ENCODE measurements at regions not wholly inside any gene's neighbourhood (a gene's known extent, or its start where the extent isn't known, plus 50 kb on each side); places are given as distances from the start of the nearest gene placed in this dataset.

- DNase-seq, result no peak
Measured at GRCh38 chr18:25633563-25633962, 281.6 kb upstream of the ZNF521 start.

DNA sequence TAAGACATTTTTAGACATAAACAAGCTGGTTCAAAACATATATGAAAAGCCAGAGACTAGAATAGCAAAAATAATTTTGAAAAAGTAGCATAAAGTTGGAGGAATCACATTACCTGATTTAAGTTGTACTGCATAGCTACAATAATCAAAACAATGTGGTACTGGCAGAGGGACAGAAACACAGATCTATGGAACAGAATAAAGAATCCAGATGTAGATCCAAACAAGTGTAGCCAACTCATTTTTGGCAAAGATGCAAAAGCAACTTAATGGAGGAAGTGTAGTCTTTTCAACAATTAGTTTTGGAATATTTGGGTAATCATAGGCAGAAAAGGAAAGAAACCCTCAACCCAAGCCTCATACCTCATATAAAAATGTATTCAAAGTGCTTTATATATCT lies 278.7 kb upstream of the ZNF521 start:
- DNase-seq, result no peak

DNA sequence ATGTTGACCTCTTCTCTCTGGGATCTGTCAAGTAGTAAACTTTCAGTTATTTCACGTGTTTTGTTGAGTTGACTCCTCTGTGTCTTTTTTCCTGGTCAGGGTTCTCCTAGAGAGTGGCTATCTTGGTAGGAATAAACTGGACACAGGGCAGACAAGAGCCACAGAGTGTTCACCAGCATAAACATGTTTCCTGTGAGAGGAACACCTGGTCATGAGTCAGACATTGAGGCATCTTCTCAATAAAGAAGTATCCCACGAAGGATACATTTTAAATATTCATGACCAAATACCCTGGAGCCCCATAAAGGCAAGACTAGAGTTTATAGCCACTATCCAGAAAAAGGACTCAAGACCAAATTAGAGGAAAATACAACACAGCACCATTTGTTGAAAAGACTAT lies 269.7 kb upstream of the ZNF521 start:
- DNase-seq, result no peak

- no peak for DNase-seq
Measured at GRCh38 chr18:25621144-25621543, 269.2 kb upstream of the ZNF521 start.

- no peak for DNase-seq
Measured at GRCh38 chr18:25614168-25614567, 262.2 kb upstream of the ZNF521 start.

DNA sequence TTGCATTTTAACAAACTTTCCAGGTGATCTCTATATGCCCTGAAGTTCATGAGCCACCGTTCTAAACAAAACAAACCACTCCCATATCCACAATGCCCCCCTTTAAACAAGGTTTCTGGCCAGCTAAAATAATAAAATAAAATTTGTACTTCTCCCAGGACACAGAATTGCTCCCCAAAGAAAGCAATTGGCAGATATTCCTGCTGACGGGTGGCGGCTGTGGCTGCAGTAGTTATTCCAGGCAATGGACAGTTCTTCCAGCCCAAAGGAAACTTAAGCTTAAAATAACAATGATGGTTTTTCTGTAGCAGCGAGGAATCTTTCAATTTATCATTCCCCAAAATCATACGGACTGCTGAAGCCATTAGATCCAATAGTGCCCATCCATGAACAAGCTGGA lies 260.5 kb upstream of the ZNF521 start:
- DNase-seq, result no peak

- no peak for DNase-seq
Measured at GRCh38 chr18:25608091-25608490, 256.1 kb upstream of the ZNF521 start.

- DNase-seq, result no peak
Measured at GRCh38 chr18:25604894-25605597, 253.1 kb upstream of the ZNF521 start.

GRCh38 chr18:25604196-25604893 lies 252.4 kb upstream of the ZNF521 start:
- no peak for DNase-seq

DNA sequence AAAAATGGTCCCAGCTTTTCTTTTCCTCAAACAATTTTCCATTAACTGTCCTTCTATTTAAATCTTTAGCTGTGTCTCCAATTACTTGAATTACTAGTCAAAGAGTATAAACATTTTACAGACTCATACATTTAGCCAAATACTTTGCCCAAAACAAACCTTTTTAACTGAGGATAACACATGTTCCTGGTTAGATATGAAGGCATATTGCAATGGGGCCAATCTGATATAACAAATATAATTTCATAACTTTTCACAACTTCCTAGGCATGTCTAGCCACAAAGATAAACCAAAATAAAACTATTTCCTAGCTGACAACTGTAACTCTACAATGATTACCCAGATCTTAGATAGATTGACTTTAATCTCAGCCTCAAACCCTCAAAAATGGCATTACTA lies 247.5 kb upstream of the ZNF521 start:
- DNase-seq, result no peak

GRCh38 chr18:25597476-25597875 lies 245.5 kb upstream of the ZNF521 start:
- no peak for DNase-seq

GRCh38 chr18:25595274-25596060 lies 243.5 kb upstream of the ZNF521 start:
- DNase-seq, result peak in 1 of 2 donors; percentile 9

- DNase-seq, result no peak
Measured at GRCh38 chr18:25594351-25594750, 242.4 kb upstream of the ZNF521 start.

- DNase-seq, result no peak
Measured at GRCh38 chr18:25592804-25593360, 240.9 kb upstream of the ZNF521 start.

GRCh38 chr18:25590456-25590855 lies 238.5 kb upstream of the ZNF521 start:
- no peak for DNase-seq

GRCh38 chr18:25587545-25587944 lies 235.6 kb upstream of the ZNF521 start:
- no peak for DNase-seq

GRCh38 chr18:25568986-25569385 lies 217.0 kb upstream of the ZNF521 start:
- no peak for DNase-seq

DNA sequence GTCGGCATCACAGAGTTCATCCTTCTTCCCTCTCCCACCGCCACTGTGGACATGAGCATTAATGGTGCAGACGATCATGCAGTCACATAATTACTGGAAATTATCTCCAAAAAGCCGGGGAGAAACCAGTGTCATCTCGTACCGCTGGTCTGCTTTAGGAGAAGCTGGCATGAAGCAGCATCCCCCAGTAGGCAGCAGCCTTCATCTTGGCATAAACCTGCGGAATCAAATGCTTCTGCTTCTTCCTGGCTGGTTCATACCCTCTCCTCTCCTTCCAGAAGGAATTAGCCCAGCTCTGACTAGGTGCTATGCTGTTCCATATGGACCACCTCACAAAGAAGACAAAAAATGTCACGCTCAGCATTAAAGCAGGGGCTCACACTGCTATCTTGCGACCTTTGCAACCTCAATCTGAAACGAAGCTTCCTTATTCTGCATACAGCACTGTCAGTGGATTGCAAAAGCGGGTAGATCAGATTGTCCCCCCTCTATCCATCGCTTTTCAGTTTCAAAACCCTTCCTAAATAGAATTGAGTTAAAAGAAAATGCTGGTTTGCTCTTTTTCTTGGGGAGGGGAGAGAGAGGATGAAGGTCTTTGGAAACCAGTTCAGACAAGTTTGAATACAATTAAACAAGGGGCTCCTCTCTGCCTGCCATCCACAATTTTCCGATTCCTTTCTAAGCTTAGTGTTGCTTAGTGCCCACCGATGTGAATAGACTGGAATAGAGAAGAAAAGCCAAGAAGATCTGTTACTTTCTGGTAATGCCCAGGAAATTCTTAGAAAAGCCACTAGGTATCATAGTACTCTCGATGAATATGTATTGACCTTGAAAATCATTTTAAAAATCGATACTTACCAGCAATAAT lies 212.1 kb upstream of the ZNF521 start:
- DNase-seq, result no peak

DNA sequence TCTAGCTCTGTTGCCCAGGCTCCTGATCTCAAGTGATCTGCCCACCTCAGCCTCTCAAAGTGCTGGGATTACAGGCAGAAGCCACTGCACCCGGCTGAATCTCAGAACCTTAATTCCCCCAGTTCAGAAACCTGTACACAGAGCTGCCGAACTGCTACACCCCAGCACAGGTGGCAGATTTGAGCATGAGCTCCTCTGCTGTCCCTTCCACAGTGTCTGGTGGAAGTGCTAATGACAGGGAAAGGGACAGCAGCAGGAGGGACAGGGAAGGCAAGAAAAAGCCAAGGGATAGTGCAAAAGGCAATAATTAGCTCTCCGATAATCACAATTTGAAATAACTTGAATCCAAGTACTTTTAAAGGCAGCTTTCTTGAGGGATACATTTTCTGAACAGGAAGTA lies 211.4 kb upstream of the ZNF521 start:
- DNase-seq, result no peak

GRCh38 chr18:25561918-25562317 lies 210.0 kb upstream of the ZNF521 start:
- DNase-seq, result peak; percentile 6 to 25

GRCh38 chr18:25560369-25560768 lies 208.4 kb upstream of the ZNF521 start:
- DNase-seq, result no peak

DNA sequence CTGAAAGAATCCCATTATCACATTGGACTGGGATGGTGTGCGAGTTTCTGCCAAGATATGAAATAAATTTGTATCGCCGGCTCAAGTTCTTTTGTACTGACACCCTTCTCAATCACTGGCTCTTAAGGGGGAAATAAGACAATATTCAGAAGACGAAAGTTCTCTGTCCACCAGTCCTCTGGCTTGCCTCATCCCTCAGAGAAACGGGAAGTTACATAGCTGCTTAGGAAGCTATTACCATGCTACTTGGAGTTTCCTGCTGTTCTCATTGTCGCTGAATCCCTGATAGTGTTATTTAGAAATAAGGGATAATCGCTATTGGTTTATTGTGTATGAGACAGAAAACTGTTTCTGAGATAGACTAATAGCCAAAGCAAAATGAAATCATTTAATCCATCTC lies 205.0 kb upstream of the ZNF521 start:
- DNase-seq, result peak; percentile 71 to 74
